Mesothelial cell of epicardium (in vitro differentiated cells): ENCODE measurements at regions not wholly inside any gene's neighbourhood (a gene's known extent, or its start where the extent isn't known, plus 50 kb on each side); places are given as distances from the start of the nearest gene placed in this dataset.

ENCODE experiments used
- DNase-seq, 2 experiments: peaks; one replicate each; pipeline ENCODE4 v3.0.0; 2021; ENCODE audit warnings: low spot score in 2 of 2; ENCODE audit not compliant: unreplicated experiment in 2 of 2
- H3K27ac Mint-ChIP-seq: 2 replicates; pipeline ENCODE4 v1.8.0; 2021; ENCODE audit warnings: mixed read lengths
- H3K27me3 Mint-ChIP-seq: 2 replicates; pipeline ENCODE4 v1.8.0; 2021; ENCODE audit warnings: low read depth, mixed read lengths
- H3K36me3 Mint-ChIP-seq: 2 replicates; pipeline ENCODE4 v1.8.0; 2021; ENCODE audit warnings: mixed read lengths
- H3K4me1 Mint-ChIP-seq: 2 replicates; pipeline ENCODE4 v1.8.0; 2021; ENCODE audit warnings: mixed read lengths
- H3K4me3 Mint-ChIP-seq: 2 replicates; pipeline ENCODE4 v1.8.0; 2021; ENCODE audit warnings: mild to moderate bottlenecking, moderate library complexity, mixed read lengths
- H3K9me3 Mint-ChIP-seq: 2 replicates; pipeline ENCODE4 v1.8.0; 2021; ENCODE audit warnings: mixed read lengths
- CTCF ChIP-seq: fragments of 200-600 bp; sonication (generic); IDR thresholded peaks from one replicate; pipeline ENCODE4 v1.5.0; 2021; ENCODE audit warnings: antibody characterized with exemption; ENCODE audit not compliant: unreplicated experiment

GRCh38 chr7:113209449-113210203 is 91.3 kb upstream of the SMIM30 start:
- no peak overlapping the region for H3K27ac Mint-ChIP-seq
- H3K4me1 Mint-ChIP-seq: no peaks in the 10 kb centered on the region
- no peak for TF ChIP-seq CTCF
- no peaks in the 10 kb centered on the region for H3K36me3 Mint-ChIP-seq
- no peaks in the 10 kb centered on the region for H3K27me3 Mint-ChIP-seq
- H3K4me3 Mint-ChIP-seq: no peak overlapping the region
- no peaks in the 10 kb centered on the region for H3K9me3 Mint-ChIP-seq
- no peak for DNase-seq

GRCh38 chr7:113207931-113208330 is 89.6 kb upstream of the SMIM30 start:
- no peaks in the 10 kb centered on the region for H3K9me3 Mint-ChIP-seq
- peaks cover 4% of the 10 kb centered on the region for H3K27me3 Mint-ChIP-seq
- no peak overlapping the region for H3K27ac Mint-ChIP-seq
- no peak overlapping the region for H3K4me3 Mint-ChIP-seq
- no peaks in the 10 kb centered on the region for H3K4me1 Mint-ChIP-seq
- no peaks in the 10 kb centered on the region for H3K36me3 Mint-ChIP-seq
- TF ChIP-seq CTCF: no peak
- no peak for DNase-seq

- Mint-ChIP-seq H3K36me3 (no peaks in the 10 kb centered on the region), H3K4me3 (no peak overlapping the region), H3K27ac (no peak overlapping the region), H3K4me1 (no peaks in the 10 kb centered on the region), H3K9me3 (no peaks in the 10 kb centered on the region), H3K27me3 (peaks cover 6% of the 10 kb centered on the region)
- no peak for TF ChIP-seq CTCF
- DNase-seq: no peak
Measured at GRCh38 chr7:113207441-113207840, 89.1 kb upstream of the SMIM30 start.

GRCh38 chr7:113204415-113204814 is 86.1 kb upstream of the SMIM30 start:
- no peak for TF ChIP-seq CTCF
- Mint-ChIP-seq H3K27me3 (peaks cover 11% of the 10 kb centered on the region), H3K9me3 (no peaks in the 10 kb centered on the region), H3K4me1 (no peaks in the 10 kb centered on the region), H3K4me3 (no peak overlapping the region), H3K36me3 (no peaks in the 10 kb centered on the region), H3K27ac (no peak overlapping the region)
- DNase-seq: no peak

- TF ChIP-seq CTCF: no peak
- no peak overlapping the region for H3K27ac Mint-ChIP-seq
- H3K4me1 Mint-ChIP-seq: no peaks in the 10 kb centered on the region
- DNase-seq: no peak
- peaks cover 11% of the 10 kb centered on the region for H3K27me3 Mint-ChIP-seq
- no peaks in the 10 kb centered on the region for H3K9me3 Mint-ChIP-seq
- no peaks in the 10 kb centered on the region for H3K36me3 Mint-ChIP-seq
- H3K4me3 Mint-ChIP-seq: no peak overlapping the region
Measured at GRCh38 chr7:113202284-113202683, 83.9 kb upstream of the SMIM30 start.

GRCh38 chr7:113200281-113200680 is 81.9 kb upstream of the SMIM30 start:
- H3K27ac Mint-ChIP-seq: no peak overlapping the region
- no peak for TF ChIP-seq CTCF
- no peak overlapping the region for H3K4me3 Mint-ChIP-seq
- no peaks in the 10 kb centered on the region for H3K36me3 Mint-ChIP-seq
- no peaks in the 10 kb centered on the region for H3K4me1 Mint-ChIP-seq
- peaks cover 11% of the 10 kb centered on the region for H3K27me3 Mint-ChIP-seq
- no peaks in the 10 kb centered on the region for H3K9me3 Mint-ChIP-seq
- DNase-seq: no peak
